GM18517 (cell line): ENCODE measurements at regions not wholly inside any gene's neighbourhood (a gene's known extent, or its start where the extent isn't known, plus 50 kb on each side); places are given as distances from the start of the nearest gene placed in this dataset.

Experiments used
- ATAC-seq: cut with Tn5 transposase; IDR thresholded peaks from one replicate; pipeline ENCODE4 v1.9.1; 2021; ENCODE audit warnings: mild to moderate bottlenecking, moderate library complexity; ENCODE audit not compliant: unreplicated experiment

DNA sequence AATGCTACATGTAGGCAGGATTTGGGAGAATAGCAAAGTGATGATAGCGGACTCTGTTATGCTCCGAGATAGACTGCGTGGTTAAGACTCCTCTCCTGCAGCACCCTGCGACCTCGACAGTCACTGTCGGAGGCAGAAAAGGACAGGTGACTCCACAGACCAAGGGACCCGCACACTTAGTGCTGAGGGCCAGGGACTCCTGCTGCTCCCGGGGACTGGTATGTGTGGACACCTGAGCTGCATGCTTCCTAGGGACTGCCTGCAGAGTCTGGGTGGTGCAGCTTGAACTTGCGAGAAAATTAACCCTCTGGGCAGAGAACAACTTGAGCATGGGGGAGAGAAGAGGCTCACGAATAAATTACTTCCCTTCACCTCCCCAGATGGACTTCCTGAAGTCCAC, 407.1 kb upstream of the PFKP start:
- no peak for ATAC-seq

DNA sequence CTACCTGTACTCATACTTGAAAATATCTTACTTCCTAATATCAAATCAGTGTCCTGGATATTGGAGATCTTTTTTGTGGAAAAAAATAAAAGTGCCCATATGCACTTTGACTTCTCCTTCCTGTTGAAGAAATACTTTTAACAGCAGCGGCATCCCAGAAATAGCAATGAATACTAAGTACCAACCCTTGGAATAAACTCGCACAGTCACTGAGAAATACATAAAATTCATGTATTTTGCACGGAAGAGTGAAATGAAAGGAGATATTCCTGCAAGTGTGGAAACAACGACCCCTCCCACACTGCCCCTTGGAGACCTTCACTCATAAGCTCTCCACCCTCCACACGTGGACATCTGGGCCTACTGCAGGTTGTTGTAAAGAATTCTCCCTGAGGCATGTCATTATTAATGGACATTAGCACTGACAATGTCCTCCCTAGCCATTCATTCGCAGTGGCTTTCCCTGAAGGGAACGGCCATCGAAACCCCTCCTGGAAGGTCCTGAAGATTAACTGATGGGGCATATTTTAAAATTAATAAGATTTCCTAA, 407.6 kb upstream of the PFKP start:
- ATAC-seq, result no peak

DNA sequence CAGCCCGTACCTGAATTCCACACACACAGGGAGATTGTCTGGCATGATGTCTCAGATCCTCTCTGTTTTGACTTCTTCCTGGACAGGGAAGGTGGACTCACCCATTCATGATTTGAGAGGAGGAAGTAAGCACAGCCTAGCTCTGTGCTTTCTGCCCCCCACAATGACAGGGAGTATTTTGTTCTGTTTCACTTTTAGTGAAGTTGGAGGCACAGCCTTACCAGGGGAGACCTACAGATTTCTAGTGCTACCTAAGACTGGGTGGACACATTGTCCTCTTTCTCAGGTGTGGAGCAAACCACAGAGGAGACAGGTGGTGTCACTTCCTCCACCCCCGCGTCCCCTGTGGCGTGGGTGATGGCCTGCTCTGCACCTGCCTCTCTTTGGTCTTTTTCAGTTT, 408.6 kb upstream of the PFKP start:
- ATAC-seq, result no peak

DNA sequence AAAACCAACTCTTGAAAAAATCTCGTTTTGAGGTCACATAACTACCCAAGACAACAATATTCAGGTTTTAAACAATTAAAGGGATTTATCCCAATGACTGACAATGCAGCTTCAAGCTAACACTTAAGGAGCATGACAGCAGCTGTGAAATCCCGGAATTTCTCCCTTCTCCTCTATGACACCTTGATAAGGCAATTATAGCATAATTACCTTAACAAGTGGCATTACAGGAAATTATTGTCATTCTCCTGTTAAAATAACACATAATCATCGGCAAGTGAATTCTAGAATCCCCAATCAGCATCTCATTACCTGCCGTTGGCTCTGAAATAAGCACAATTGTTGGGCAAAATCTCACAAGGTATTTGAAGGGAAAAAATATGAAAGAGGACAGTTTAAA, 417.0 kb upstream of the PFKP start:
- no peak for ATAC-seq

DNA sequence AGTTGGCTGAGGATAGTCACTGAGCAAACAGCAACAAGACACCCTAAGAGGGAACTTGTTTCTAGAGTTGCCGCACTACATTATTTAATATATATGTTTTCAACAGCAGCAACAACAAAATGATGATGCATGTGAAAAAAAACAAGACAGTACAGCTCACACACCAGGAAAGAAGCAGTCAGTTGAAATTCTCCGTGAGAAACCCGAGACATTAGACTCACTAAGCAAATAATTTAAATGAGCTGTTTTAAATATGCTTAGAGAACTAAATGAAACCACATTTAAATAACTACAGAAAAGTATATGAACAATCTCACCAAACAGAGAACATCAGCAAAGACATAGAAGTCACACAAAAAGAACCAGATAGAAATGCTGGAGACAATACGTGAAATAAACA, 426.3 kb upstream of the PFKP start:
- ATAC-seq, result no peak

DNA sequence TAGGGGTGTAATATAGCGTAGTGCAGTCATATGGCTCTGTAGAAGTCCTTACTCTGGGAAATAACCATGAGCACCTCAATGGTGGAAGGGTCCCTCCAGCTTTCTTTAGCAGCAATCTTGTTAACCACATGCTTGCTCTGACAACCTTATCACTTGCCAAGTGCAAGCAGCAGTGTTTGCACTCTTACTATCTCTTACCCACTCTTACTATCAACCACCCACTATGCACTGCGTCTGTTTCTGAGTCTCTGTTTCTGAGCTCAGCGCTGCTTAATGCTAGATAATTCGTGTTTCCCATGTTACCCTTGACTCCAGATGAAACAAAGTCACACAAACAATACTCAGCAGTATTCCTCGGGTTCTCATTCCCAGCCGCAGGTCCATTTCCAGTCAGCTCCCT, 433.7 kb upstream of the PFKP start:
- ATAC-seq, result no peak

DNA sequence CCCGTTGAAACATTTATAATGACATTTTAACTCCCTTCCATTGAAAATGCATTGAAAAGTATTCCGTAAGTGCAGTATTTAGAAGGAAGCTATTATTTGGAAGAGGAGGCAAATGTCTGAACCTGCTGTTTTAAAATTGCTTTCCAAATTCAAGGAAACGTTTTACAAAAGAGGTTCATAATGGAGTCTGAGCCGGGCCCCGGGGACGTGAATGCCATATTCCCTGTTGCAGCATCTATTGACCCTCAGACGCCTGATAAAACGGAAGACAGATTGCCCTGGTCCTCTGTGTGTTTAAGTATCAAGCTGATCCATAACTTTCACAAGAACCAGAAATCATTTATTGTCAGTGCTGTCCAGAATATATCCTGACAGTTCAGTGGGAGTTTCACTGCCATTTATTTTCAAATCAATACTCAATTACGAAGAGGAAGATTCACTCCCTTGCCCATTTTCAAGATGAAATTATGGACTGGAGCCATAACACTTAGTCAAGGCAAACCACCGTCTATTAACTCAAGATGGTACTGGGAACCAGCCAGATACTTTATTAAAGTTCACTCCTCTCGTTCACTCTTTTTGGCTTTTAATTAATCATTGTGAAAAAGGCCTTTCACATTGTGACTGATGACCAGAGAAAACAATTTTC, 435.7 kb upstream of the PFKP start:
- no peak for ATAC-seq

DNA sequence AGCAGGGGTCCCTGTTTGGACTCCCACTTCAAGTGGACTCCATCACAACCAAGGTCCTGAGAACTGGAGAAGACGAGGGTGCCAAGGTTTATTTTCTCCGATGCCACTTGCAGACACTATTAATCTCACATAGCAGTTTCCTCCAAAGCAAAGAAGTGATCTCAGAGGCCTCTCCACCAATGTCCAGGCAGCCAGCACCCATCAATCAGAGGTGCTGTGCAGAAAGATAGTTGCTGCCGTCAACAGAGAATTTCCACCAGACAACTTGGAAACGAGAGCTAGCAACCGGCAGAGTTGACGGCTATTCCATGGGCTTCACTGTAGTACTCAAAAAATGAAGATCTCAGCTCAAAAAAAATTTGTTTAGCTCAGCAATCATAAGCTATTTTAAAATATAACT, 438.6 kb upstream of the PFKP start:
- no peak for ATAC-seq

DNA sequence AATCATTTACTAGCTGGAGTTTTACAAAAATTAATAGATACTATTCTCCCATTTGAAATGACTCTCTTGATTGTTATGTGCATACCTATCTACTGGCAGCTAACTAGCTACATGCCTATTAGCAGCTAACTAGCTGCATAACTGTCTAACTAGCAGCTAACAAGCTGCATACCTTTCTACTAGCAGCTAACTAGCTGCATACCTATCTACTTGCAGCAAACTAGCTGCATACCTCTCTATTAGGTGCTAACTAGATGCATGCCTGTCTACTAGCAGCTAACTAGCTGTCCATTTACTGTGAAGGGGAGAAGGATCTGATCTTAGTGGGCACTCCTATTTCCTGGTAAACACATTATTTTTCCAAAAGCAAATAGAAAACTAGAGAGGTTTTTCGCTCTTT, 439.4 kb upstream of the PFKP start:
- no peak for ATAC-seq

DNA sequence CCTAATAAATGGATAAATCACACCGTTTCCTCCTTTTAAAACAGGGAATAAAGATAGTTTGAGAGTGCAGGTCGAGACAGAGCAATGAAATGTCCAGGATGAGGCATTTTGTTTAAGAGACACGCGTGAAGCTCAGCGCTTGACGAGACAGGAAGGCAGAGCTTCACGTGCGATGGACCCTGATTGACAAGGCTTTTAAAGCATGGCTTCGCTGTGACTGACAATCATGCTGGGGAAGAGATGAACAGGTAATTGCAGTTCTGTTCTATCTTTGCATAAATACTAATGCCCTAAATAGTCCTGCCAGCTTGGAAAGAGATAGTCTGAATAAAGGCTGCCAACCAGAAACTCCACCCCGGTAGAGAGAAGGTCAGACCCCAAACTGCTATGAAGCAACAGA, 442.3 kb upstream of the PFKP start:
- ATAC-seq, result no peak

DNA sequence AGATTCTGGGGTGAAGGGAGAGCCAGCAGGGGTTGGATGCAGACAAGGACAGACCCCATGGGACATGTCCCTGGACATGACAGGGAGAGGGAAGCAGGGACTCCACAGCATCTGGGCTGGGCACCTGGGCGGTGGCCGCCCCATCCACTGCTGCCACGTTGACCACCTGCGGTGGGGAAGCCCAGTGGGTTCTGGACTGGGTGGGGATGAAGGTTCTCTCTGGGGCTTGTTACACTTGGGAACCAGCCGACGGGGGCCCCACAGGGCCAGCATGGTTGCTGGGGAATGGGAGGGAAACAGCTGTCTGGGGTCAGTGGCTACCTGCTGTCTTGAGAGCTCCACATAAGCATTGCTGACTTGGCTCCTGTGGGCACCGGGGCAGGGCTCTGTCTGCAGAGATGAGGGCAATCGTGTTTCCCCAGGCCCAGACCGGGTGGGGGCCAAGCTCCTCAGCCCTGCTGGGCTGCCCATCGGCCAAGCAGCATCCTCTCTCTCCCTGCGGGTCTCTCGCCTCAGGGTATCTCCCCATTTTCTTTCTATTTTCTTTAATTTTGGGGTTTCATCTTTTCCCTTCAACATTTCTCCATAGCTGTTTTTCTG, 443.6 kb upstream of the PFKP start:
- ATAC-seq, result no peak

DNA sequence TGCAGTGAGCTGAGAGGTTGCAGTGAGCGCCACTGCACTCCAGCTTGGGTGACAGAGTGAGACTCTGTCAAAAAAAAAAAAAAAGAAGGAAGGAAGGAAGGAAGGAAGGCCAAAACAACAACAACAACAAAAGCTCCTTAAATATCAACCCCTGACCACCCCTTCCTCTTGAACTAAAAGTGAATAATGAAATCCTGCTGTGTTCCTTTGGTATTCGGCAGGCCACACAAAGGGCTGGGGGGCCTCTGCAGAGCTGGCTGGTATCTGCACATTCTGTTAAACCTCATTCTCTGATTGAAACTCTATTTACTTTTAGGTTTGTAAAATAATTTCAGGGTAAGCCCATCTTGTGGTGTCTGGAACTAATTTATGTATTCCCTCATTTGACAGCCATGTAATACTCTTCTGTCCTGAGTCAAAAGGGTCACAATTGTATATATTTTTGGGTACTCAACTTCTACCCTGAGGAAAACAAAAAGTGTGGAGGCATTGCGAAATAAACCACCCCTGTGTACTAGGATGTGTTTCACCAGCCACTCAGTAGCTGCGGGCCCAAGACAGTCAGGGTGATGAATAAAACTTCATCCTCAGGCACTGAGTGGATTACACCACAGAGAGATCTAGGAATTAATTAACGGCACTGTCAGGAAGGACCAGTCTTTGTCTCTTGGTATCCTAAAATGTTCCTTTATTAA, 446.4 kb upstream of the PFKP start:
- no peak for ATAC-seq

DNA sequence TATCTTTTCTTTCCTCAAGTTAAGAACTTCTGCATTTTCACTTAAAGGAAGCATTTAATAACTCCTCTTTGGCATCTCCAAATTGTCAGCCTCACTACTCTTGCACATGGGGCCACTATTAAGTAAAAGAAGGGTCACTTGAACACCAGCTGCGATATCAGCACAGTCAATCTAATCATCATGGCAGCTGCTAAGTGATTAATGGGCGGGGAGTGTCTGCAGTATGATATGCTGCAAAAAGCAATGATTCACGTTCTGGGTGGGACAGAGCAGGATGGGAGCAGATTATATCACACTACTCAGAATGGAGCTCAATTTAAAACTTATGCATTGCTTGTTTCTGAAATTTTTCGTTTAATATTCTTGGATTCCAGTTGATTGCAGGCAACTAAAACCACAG, 447.4 kb upstream of the PFKP start:
- no peak for ATAC-seq

DNA sequence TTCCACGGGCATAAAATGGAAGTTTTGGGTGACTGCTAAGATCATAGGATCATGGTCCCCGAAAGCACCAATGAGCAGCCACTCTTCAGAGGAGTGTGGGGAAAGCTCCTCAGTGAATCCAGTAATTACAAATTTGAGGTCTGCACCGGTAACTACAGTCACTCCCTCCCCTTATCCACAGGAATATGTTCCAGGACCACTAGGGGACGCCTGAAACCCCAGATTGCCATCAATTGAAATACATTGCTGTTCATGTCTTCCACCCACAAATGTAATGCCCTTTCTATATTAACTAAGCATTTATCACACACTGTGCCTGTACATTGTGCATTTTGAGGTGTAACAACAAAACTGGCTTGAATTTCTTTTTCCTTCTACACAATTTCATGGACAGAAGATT, 447.9 kb upstream of the PFKP start:
- no peak for ATAC-seq

DNA sequence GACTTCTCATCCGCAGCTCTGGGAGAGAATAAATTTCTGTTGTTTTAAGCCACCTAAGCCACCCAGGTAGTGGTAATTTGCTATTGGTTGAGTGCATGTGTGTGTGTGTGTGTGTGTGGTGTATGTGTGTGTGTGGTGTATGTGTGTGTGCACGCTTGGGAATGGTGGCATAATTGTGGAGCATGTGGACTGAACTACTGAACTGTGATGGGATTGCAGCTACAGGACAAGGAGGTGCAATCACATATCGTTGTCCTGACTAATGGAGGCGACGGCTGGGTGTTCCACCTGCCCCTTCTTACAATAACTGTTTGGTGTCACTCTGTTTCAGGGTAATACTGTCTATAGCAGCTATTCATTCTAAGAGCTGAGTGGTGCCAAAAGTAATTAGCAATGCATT, 448.7 kb upstream of the PFKP start:
- ATAC-seq, result no peak

DNA sequence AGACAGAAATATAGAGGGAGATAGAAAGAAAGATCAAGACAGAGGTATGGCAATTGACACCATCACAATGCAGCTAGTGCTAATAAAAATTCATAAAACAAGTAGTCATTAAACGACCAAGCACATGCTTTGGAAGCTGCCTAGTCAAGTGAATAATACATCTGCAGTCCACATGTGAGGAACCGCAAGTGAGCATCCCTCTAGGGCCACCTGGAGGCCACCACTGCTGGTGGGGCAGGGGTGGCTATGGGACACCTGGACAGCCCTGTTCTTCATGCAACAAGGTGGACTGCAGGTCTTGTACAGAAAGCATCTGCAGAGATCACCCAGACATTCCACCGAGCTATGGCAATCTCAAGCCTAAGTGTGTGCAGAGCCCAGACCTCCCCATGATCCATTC, 451.1 kb upstream of the PFKP start:
- ATAC-seq, result no peak

DNA sequence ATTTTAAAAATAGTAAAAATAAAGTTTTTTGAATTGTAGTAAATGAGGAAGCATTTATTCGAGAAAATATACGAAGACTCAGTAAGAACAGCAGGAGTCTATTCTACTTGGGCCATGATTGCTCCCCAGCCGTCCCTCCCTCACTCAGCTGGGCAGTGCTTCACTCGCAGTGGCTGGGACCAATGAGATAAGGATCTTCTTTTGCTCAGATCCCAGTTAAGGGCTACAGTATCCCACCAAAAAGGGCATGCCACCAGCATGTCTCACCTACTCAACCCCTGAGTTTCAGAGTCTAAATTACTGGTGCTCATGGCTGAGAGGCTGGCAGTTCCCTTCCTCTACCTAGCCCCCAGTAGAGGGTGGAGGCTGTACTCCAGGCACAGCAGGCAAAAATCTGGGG, 455.7 kb upstream of the PFKP start:
- ATAC-seq, result no peak

DNA sequence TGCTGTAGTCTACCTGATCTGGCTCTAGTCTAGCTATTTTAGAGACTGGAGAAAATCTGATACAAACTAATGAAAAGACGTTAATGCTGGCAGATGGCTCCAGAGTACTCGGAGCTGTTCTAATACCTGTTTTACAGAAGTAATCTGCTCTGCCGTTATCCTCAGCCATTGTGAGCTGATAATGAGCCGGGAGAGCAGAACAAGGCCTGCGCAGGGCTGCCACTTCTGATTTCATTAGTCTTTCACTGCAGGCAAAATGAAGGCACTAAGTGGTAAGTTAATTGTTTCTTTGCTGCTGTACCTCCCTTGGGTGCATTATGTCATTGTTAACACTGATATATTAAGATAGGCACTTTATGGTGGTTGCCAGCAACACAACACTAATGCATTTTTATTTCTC, 456.4 kb upstream of the PFKP start:
- no peak for ATAC-seq

DNA sequence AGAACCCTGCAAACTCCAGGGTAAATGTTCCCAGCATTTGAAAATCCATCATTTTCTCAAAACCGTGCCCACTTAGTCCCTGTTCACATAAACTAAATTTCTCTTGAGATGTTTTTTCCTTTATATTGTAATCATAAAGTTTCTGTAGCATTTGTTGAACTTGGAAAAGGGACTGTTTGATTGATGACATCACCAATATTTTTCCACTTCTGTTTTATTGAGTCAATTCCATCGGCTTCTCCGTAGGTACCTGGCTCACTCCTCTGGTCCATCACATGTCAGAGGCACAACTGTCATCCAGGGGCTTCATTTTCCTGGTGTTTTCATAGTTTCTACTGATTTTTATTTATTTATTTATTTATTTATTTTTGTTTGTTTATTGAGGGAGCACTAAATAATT, 462.5 kb upstream of the PFKP start:
- no peak for ATAC-seq

DNA sequence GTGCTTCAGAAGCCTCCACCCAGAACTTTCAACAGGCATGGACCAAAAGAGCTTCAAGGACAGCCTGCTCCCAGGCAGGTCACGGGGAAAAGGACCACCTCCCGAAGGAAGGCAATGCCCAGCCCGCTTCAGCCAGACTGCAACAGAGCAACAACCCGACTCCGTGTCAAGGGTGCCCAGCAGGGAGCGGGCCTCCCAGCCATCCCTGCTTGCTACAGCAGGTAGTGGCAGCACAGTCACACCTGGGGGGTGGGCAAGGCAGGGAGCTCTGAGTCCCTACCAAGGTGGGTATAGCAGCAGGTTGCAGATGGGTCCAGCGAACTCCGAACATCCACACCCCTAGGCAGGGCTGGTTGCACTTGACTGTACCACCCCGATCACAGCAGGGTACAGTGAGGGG, 467.8 kb upstream of the PFKP start:
- ATAC-seq, result no peak

DNA sequence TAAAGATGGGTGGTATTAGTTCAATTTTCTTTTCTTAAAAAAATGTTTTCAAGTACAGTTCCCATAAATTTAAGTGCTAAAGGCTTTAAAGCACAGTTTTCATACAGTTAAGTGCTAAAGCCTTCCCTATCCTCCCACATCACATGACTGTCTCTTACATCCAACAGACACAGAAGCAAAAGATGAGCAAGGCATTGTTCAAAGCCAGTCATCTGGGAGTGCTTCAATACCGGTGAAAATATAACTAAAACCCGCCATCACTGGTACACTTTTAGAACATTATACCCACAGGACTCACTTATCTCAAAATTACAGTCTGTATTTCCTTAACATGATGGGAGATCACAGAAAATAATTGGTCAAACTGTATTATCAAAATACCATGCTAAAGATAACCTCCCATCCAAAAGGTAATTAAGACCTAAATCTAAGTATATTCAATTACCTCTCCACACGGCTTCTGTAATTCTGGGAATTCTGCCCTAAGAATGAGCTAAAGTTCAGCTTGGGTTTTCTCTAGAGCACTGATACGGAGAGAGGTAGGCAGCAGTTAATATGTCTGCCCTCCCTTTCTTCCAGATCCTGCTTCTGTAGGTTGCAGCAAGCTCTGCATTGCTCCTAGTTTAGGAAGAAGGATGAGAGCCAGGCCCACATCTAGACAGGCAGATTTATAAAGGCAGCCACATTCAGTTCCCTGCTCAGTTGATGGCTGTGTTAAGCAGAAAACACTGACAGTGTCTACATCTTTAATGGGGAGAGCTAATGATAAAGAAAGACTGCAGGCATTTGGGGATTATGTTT, 474.8 kb upstream of the PFKP start:
- ATAC-seq, result no peak

DNA sequence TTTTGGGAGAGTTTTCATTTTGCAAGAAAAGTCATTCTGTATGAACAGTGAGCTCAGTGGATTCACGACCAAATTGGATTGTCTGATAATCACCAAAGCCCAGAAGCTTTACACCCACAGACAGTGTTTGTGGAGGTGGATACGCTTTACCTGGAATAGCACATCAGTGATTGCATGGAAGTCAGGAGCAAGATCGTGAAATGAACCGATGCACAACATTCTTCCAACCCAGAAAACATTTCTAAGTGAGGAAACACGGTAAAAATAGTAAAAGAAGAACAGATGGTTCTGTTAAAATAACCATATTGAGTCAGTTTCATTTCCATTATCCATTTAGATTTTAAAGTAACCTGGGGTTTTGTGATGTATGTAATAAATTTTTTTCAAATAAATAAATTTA, 478.2 kb upstream of the PFKP start:
- ATAC-seq, result no peak
